ENCODE measurements at regions not wholly inside any gene's neighbourhood (a gene's known extent, or its start where the extent isn't known, plus 50 kb on each side); places are given as distances from the start of the nearest gene placed in this dataset.
"Not testable (repeated sequence)": the region's sequence is repeated elsewhere in the genome, so short reads cannot be mapped to it uniquely, and the experiment has no call there.

- DNase-seq (ENCODE audit: low spot score): no peak
Observed at GRCh38 chr3:99586701-99587100, 51.7 kb upstream of the COL8A1 start.

DNA sequence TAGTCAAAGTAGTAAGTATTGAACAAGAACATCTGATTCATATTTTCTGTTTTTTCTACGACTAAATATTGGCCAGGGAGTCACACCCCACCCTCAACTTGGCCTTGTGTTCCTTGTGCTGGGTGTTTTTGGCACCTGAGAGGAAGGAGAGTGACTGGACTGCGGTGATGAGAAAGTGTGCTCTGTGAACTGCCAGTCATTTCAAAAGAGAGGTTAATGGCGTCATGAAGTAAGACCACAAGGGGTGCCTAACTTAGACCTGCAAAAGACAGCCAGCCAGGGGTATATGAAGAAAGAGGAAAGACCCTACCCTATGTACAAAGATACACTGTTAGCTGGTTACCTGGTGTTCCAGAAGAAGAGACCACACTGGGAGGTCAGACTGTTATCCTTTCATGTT is 58.4 kb upstream of the COL8A1 start:
- no peak for DNase-seq (ENCODE audit: low spot score)

DNA sequence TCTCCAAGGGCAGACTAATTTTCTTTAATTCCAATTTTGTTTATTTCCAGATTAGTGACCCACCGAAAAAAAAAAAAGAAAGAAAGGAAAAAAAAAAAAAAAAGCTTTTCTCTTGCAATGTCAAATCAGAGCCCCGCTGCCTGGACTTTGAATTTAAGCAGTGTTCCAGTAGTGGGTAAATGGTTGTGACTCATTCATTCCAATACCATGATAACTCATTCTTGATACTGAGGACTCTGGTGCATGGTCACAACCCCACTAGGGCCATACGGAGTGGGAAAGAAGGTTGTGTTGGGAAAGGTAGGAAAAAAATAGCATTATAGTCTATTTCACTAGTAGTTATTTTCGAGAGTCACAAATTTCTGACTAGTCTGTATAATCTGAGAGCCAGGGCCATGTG is 59.1 kb upstream of the COL8A1 start:
- DNase-seq (ENCODE audit: low spot score): no peak

- no peak for DNase-seq (ENCODE audit: low spot score)
Observed at GRCh38 chr3:99578339-99578970, 59.9 kb upstream of the COL8A1 start.

DNA sequence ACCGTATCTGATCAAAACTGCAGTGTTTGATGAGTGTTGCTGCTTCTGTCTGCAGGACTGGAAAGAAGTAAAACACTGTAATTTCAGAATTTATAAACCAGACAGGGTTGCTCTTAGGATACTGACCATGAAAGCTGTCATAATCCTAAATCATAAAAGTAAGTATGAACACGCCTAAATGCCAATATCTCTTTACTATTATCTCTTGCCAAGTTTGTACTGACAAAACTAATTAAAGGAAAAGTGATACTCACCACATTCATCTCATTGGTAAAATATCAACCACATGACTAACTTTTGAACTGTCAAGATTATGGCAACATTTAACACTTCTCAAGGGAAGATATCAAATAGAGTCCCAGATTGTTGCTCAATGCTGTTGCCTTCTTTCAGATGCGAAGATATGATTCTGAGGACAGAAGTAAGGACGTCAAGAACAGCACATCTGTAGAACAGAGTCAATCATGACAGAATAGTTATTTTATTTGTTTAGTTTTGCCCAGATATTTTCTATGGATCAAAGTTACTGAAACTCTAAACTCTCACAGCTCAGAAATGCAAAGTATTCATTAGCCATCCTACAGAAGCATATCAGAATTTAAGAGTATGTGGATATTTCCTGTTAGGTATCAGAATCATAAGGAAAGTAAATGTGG is 61.4 kb upstream of the COL8A1 start:
- no peak for DNase-seq (ENCODE audit: low spot score)

DNA sequence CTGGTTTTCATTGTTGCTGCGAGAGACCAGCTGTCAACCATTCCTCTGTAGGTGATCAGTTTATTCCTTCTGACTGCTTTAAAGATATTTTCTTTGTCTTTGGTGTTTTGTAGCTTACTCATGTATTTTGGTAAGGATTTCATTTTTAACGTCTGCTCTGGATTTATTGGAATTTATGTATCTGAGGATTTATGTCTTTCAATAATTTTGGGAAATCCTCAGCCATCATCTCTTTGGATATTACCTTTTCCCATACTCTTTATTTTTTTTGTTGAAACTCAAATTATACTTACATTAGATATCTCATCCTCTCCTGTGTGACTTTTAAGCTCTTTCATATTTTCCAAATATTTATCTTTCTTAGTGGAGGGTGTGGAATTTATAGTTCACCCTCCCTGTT is 62.7 kb upstream of the COL8A1 start:
- DNase-seq (ENCODE audit: low spot score): no peak

DNA sequence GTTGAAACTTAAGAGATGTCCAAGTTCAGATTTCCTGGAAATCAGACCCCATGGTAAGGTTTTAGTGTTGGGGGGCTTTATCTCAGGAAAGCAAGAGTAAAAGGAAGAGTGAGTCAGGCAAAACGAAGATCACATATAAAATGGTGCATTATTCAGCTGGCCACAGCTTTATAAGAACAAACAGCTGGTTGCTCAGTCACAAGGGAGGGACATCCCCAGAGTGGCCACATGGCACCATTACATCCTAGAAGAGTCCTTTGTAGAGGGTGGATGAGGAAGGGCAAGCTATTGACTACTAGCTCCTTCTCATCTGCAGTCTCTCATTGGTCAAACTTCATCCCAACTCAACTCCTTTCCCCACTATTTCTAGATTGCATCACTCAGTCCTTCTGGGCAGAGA is 68.3 kb upstream of the COL8A1 start:
- DNase-seq (ENCODE audit: low spot score): no peak

DNA sequence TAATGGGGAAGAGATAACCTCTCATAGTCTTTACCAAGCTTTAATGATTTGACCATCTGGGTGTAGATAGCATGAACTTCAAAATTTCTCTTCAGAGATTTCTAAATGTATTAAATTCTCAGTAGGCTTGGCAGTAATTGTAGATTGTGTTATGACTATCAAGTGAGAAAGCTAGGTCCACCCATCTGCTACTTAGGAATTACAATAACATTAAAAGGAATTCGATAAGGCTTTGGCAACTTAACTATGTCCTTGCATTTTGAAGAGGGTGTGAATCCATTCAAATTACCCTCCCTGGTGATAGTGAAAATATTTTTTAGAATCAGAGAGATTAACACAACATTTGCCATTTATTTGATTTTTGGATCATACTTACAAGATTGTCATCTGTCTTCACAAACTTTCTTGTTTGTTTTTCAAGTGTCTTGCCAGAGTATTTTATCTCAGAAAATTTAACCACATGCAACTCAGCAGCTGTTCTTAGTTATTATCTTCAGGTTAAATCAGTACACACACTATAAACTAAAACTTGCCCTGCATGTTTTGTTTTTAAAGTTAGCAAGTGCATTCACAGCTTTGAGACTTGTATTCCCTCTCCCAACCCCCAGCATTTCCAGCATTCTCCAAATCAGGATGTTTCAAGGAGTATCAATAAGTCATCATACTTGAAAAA is 69.6 kb upstream of the COL8A1 start:
- DNase-seq (ENCODE audit: low spot score): no peak

DNA sequence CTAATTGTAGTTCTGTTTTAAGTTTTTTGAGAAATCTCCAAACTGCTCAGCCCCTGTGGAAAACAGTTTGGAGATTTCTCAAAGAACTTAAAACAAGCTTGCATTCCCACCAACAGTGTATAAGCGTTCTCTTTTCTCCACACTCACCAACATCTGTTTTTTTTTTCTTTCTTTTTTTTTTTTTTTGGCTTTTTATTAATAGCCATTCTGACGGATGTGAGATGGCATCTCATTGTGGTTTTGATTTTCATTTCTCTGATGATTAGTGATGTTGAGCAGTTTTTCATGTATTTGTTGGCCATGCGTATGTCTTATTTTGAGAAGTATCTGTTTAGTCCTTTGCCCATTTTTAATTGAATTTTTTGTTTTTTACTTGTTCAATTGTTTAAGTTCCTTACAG is 73.1 kb upstream of the COL8A1 start:
- DNase-seq (ENCODE audit: low spot score): no peak

DNA sequence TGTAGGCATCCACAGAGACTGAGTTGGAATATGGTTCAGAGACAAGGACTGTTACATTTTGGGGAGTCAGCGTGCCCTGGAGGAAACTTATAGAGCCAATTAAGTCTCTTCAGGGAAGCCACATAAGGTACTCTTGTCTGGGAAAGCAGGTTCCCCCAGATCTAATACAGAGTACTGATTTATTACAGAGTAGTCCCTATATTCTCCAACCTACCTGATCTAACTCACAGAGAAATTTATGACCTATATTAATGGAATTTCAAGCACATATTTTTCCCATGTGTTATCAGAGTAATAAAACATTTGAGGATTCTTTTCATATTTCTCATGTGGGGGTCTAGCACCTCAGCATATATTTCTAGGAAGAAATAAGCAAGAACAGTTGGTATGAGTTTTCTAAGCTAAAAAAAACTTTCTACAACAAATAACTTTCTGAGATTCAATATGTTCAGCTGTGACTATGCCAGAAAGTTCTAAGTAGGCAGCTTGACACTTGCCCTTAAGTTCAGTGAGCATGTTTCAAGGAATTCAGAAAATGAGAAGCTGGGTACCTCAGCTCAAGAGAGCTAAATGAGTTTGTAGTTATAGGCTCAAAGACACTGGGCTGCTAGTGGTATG is 75.3 kb upstream of the COL8A1 start:
- no peak for DNase-seq (ENCODE audit: low spot score)

DNA sequence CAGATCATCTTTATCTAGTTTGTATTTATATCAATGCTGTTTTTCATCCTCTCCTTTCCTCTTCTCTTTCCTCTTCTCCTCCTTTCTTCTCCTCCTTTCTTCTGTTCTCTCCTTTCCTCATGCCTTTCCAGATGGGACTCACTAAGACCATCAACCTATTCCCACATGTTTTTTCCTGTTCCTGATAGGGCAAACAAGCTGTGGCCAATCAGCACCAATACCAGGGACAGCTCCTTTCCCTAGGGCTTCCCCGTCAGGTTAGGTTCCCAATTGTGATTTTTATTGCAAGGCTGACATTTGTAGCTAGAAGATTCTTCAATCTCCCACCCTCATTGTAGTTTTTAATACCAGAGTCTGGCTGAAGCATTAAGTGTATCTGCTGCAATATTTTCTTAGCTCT is 76.3 kb upstream of the COL8A1 start:
- DNase-seq (ENCODE audit: low spot score): no peak

- DNase-seq (ENCODE audit: low spot score): no peak
Observed at GRCh38 chr3:99561056-99561455, 77.3 kb upstream of the COL8A1 start.

DNA sequence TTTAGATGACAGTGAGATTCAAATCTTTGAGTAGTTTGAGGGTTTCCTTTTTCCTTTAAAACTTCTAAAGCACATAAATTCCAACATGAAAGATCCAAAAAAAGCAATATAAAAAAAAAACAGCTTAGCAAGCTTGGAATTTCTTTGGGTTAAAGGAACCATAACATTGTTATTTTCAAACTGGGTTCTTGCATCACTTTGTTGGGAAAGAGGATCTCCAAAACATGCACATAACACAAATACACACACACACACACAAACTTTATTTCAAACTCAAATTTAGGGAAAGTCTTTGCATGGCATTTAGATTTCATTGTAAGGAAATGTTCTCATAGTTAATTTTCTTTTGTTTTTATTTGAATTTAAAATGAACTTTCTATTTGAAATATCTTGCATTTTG is 79.2 kb upstream of the COL8A1 start:
- no peak for DNase-seq (ENCODE audit: low spot score)

- DNase-seq (ENCODE audit: low spot score): not testable (repeated sequence)
Observed at GRCh38 chr3:99555885-99556284, 82.5 kb upstream of the COL8A1 start.

DNA sequence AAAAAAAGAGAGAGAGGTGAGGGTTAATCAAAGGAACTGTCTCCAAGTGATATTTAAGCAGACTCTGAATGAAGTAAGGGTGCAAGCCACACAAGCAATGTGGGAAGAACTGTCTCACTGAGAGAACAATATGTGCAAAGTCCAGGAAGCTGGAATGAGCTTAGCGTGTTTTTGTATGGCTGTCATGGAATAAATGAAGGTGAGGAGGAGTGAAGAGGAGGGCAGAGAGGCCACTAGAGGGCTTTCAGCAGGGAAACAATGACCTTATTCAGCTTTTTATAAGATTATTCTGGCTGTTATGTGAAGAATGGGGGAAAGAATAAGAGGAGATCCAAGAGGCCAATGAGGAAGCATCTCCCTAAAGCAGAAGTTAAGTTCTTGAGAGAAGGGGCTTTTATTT is 86.9 kb upstream of the COL8A1 start:
- DNase-seq (ENCODE audit: low spot score): no peak

DNA sequence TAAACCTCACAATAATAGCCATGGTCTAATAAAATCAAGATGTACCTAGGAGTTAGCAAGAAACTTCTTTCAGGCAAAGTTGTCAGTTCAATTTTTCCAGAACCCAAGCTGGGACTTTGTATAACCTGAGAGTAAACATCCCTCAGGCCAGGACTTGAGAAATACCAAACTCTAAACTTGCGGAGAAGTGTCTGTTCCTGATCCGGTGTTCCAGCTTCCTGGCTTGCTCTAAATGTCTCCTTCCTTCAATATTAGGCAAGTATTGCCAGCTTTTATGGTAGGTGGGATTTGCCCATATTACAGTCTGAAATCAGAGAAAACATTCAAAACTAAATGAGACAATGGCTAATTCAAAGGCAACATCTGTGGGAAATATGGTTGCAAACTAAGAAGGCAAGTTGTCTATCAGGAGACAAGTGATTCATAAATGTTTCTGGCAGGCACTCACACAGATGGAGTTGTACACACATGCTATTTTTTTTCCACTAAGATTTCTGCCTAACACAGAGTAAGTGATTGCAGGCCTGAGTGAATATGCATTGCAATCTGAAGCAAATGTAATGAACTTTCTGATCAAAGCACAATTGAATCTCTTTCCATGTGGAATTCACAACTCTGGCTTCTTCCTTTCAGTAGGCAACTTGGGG is 88.3 kb upstream of the COL8A1 start:
- no peak for DNase-seq (ENCODE audit: low spot score)

DNA sequence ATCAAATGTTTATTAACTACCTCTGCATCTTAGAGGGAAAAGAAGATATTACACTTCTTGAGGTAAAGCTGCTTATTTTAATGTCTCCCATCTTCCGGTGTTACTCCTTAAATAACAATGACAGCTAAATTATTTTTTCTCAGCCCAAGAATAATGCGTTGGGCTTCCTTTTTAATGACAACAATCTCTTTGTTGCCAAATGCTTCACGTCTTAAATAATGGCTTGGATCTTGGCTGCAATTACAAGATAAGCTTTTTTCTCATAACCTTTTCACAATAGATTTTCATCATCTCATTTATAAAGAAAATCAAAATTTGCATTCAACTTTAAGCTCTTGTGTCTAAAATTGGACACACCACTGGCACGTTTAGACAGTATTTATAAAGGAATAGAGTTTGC is 89.2 kb upstream of the COL8A1 start:
- no peak for DNase-seq (ENCODE audit: low spot score)

- no peak for DNase-seq (ENCODE audit: low spot score)
Observed at GRCh38 chr3:99548674-99549073, 89.7 kb upstream of the COL8A1 start.

DNA sequence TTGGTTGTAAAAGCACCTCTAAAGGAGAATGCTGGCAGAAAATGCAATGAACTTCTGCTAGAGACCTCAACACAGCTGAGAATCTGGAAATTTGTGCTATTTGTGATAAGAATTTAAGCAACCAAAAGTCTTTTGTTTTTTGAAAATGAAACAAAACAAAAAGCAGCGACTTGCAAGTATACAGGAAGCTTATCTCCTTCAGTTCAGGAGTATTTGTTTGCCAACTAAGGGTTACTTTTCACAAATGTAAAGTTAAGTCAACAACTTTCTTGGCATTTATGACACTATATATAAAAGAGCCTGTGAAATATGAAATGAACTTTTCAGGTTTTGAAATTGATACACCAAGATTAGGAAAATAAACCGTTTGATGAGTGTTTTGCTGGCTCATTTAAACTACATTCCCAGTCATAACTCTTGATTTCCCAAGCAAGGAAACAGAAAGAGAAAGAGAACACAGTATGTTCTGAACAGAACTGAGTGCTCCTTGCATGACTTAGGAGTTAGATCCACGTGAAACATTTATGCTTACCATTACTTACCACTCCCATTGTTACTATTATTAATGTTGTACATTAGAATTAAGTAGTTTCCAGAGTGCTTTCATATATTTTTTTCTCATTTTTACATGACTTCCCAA is 92.3 kb upstream of the COL8A1 start:
- DNase-seq (ENCODE audit: low spot score): no peak

DNA sequence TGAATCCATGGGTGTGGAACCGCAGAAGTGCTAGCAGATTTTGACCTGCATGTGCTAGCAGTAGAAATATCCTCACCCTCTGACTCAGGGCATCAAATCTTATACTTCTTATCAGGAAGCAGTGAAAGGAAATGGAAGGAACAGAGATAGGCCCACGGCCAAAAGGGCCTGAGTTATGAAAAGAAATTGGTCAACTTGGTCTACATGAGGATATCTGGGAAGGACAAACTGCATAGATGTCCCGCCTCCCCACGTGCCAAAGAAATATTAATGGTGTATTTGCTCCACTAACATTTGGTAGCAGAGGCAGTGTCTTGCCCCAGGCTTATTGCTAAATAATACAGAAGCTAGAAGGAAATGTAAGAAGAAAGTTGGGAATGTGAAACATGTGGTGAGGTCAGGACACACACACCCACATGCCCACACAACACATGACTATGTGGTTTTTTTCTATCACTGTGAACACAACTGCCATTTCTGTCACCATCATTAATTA is 93.6 kb upstream of the COL8A1 start:
- no peak for DNase-seq (ENCODE audit: low spot score)

DNA sequence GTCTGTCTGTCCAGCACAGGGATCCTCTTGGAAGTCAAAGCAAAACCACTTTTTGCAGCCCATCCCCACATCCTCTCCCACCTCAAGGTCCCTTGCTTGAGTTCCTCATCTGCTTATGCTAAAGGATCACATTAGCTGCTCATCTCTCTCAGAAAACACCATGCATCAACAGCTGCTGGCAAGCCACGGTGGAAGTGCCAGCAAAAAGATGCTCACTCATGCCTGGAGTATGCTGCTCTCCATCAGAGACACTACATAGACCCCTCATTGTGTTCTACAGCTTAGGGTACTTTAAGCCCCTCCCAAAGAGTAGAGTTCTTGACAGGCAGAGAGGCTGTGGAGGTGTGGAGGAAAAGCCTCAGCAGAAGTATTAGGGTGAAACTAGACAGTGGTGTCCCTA is 94.6 kb upstream of the COL8A1 start:
- DNase-seq (ENCODE audit: low spot score): no peak

All from SK-N-DZ (cell line).